NCI-H1105 treated with DMSO at 0.1 percent for 48 hours (cell line): ENCODE measurements at regions not wholly inside any gene's neighbourhood (a gene's known extent, or its start where the extent isn't known, plus 50 kb on each side); places are given as distances from the start of the nearest gene placed in this dataset.
"Not testable (repeated sequence)": the region's sequence is repeated elsewhere in the genome, so short reads cannot be mapped to it uniquely, and the experiment has no call there.

Source experiments
- DNase-seq: peaks from one replicate; lab custom pipeline; 2025; lab: John Stamatoyannopoulos, UW

GRCh38 chr12:25337916-25338315, 87.2 kb upstream of the KRAS start:
- DNase-seq = no peak

- DNase-seq = no peak
Measured at GRCh38 chr12:25332143-25332542, 81.4 kb upstream of the KRAS start.

GRCh38 chr12:25328072-25328712, 77.5 kb upstream of the KRAS start:
- no peak for DNase-seq

- DNase-seq = no peak
Measured at GRCh38 chr12:25327321-25327720, 76.6 kb upstream of the KRAS start.

GRCh38 chr12:25326326-25326725, 75.6 kb upstream of the KRAS start:
- no peak for DNase-seq

- DNase-seq = no peak
Measured at GRCh38 chr12:25324861-25325260, 74.1 kb upstream of the KRAS start.

- DNase-seq = no peak
Measured at GRCh38 chr12:25323581-25323982, 72.9 kb upstream of the KRAS start.

- no peak for DNase-seq
Measured at GRCh38 chr12:25322918-25323531, 72.3 kb upstream of the KRAS start.

GRCh38 chr12:25322351-25322750, 71.6 kb upstream of the KRAS start:
- DNase-seq = no peak

GRCh38 chr12:25321772-25322171, 71.0 kb upstream of the KRAS start:
- no peak for DNase-seq

GRCh38 chr12:25320123-25321006, 69.6 kb upstream of the KRAS start:
- DNase-seq = no peak

GRCh38 chr12:25319233-25319984, 68.7 kb upstream of the KRAS start:
- no peak for DNase-seq

GRCh38 chr12:25317553-25317952, 66.8 kb upstream of the KRAS start:
- DNase-seq = no peak

GRCh38 chr12:25315388-25315787, 64.7 kb upstream of the KRAS start:
- DNase-seq = no peak

GRCh38 chr12:25313266-25313990, 62.7 kb upstream of the KRAS start:
- DNase-seq = not testable (repeated sequence)

- DNase-seq = no peak
Measured at GRCh38 chr12:25311506-25311905, 60.8 kb upstream of the KRAS start.

- not testable (repeated sequence) for DNase-seq
Measured at GRCh38 chr12:25310071-25310470, 59.3 kb upstream of the KRAS start.

GRCh38 chr12:25308756-25309155, 58.0 kb upstream of the KRAS start:
- DNase-seq = no peak

- no peak for DNase-seq
Measured at GRCh38 chr12:25307818-25308217, 57.1 kb upstream of the KRAS start.

GRCh38 chr12:25301798-25302197, 51.1 kb upstream of the KRAS start:
- DNase-seq = no peak
